Right atrium auricular region (tissue), 2 donors: ENCODE measurements at regions not wholly inside any gene's neighbourhood (a gene's known extent, or its start where the extent isn't known, plus 50 kb on each side); places are given as distances from the start of the nearest gene placed in this dataset.

Experiments
- DNase-seq: peaks from one replicate; pipeline ENCODE4 v3.0.0-alpha.2; 2019; ENCODE audit warnings: low spot score
- H3K27ac ChIP-seq, 2 donors: fragments of 200-600 bp; sonication (generic); 1 replicate in 1 of 2; 2 replicates in 1 of 2; pipeline ENCODE4 v1.5.1; 2016 to 2019
- H3K27me3 ChIP-seq, 2 donors: fragments of 200-600 bp; sonication (generic); one replicate each; pipeline versions ENCODE4 v1.5.1 to v1.6.0; 2017 to 2019
- H3K36me3 ChIP-seq: fragments of 200-600 bp; sonication (generic); one replicate; pipeline ENCODE4 v1.5.1; 2016
- H3K4me1 ChIP-seq, 2 donors: fragments of 200-600 bp; sonication (generic); one replicate each; pipeline versions ENCODE4 v1.5.1 to v1.6.0; 2017 to 2019
- H3K4me3 ChIP-seq, 2 donors: fragments of 200-600 bp; sonication (generic); 1 replicate in 1 of 2; 2 replicates in 1 of 2; pipeline ENCODE4 v1.5.1; 2017 to 2019; ENCODE audit warnings: mild to moderate bottlenecking in 1 of 2, moderate library complexity in 1 of 2
- H3K9me3 ChIP-seq, 2 donors: fragments of 200-600 bp; sonication (generic); one replicate each; pipeline ENCODE4 v1.5.1; 2019
- TF ChIP-seq, protein P1 (sequence below), 2 donors: fragments of 200-600 bp; sonication (generic); IDR thresholded peaks; one replicate each; pipeline ENCODE4 v1.5.1; 2019; ENCODE audit warnings: antibody characterized with exemption in 2 of 2

DNA sequence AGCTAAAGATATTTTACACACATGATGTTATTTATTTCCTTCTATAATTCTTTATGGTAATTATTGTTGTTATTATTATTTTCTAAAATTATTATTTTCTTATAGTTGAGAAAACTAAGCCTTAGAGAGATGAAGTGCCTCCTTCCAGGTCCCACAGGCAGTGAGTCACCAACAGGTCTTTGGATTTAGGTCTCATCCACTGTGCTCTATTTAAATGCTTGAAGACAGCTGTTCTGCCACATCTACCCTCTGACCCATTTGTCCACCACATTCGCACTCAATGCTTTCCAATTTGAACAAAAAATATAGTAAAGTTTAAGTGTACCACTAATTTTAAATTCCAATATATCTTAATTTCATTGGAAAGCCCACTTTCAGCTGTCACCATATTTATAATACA is 566.4 kb downstream of the PPARGC1A start:
- Histone ChIP-seq H3K9me3 (no peaks in the 10 kb centered on the region), H3K4me1 (no peaks in the 10 kb centered on the region), H3K36me3 (no peaks in the 10 kb centered on the region), H3K4me3 (no peak overlapping the region), H3K27ac (no peak overlapping the region), H3K27me3 (no peaks in the 10 kb centered on the region)
- TF ChIP-seq, protein P1, sequence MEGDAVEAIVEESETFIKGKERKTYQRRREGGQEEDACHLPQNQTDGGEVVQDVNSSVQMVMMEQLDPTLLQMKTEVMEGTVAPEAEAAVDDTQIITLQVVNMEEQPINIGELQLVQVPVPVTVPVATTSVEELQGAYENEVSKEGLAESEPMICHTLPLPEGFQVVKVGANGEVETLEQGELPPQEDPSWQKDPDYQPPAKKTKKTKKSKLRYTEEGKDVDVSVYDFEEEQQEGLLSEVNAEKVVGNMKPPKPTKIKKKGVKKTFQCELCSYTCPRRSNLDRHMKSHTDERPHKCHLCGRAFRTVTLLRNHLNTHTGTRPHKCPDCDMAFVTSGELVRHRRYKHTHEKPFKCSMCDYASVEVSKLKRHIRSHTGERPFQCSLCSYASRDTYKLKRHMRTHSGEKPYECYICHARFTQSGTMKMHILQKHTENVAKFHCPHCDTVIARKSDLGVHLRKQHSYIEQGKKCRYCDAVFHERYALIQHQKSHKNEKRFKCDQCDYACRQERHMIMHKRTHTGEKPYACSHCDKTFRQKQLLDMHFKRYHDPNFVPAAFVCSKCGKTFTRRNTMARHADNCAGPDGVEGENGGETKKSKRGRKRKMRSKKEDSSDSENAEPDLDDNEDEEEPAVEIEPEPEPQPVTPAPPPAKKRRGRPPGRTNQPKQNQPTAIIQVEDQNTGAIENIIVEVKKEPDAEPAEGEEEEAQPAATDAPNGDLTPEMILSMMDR (IDR thresholded peaks at IDR 0.05), result no peak
- no peak for DNase-seq

DNA sequence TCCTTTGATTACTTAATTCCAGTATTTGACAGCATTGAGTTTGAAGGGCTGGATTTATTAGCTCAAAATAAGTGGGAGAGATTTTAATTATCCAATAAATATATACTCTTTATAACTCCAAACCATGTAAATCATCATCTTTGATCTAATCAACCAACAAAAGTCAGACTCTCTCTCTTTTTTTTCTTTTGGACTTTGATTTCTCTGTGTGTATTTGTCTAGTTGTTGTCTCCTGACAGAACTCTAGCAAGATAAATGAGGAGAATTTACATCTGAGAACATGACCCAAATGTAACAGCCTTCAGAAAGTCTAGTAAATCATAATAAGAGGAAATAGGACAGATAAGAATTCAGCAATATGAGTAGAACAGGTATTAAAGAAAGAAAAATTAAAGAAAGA is 567.1 kb downstream of the PPARGC1A start:
- no peaks in the 10 kb centered on the region for H3K36me3 ChIP-seq
- no peaks in the 10 kb centered on the region for H3K9me3 ChIP-seq
- H3K4me1 ChIP-seq, result no peaks in the 10 kb centered on the region
- no peak overlapping the region for H3K27ac ChIP-seq
- H3K27me3 ChIP-seq, result no peaks in the 10 kb centered on the region
- TF ChIP-seq, protein P1 (IDR thresholded peaks at IDR 0.05), result no peak
- no peak overlapping the region for H3K4me3 ChIP-seq
- DNase-seq, result no peak

DNA sequence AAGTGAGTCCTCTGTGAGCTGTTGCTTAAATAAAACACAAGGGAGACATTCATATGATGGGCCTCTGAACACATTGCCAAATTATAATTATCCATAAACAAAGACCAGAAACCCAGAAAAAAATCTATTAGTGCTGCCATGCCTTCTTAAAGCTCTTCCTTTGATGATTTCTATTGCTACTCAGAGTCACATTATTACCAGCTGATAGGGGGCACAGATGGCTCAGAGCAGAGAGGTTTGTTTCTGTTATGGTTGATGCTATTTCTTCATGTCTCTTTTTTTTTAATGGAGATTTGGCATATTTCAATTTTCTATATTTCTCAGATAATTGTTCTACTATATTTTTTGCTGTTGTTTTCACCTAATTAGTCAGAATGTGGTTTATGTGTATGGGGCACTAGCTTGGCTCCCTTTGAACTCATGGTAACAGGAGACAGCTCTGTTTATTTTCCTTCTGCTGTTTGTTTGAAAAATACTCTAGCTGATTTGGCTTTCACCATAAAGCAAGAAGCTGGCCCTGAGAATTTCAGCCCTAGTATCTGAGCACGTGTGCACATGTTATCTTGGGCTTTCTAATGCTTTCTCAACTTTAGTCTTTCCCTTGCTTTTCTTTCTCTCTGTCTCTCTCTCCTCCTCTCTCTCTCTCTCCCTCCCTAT is 568.8 kb downstream of the PPARGC1A start:
- H3K4me1 ChIP-seq, result no peaks in the 10 kb centered on the region
- no peaks in the 10 kb centered on the region for H3K27me3 ChIP-seq
- DNase-seq, result no peak
- no peaks in the 10 kb centered on the region for H3K9me3 ChIP-seq
- no peak overlapping the region for H3K4me3 ChIP-seq
- H3K36me3 ChIP-seq, result no peaks in the 10 kb centered on the region
- TF ChIP-seq, protein P1 (IDR thresholded peaks at IDR 0.05), result no peak
- no peak overlapping the region for H3K27ac ChIP-seq

DNA sequence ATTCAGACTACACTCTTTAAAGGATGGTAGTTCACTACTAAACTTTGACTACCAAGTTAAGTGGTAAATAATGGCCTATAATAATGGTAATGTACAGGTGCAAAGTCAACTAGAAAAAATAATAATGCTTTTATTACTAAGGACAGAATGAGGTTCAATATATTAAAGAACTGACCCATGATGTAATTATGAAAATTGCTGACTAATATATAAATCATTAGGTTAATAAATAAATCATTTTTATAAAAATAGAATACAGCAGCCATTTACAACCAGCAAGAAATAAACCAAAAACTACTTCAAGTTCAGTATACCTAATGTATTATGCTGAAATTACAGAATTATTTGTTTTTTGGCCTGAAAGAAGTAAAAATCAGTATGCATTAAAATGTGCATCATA is 577.2 kb downstream of the PPARGC1A start:
- DNase-seq, result no peak
- Histone ChIP-seq H3K27ac (no peak overlapping the region), H3K9me3 (no peaks in the 10 kb centered on the region), H3K4me1 (no peaks in the 10 kb centered on the region), H3K36me3 (no peaks in the 10 kb centered on the region), H3K4me3 (no peak overlapping the region), H3K27me3 (no peaks in the 10 kb centered on the region)
- TF ChIP-seq, protein P1 (IDR thresholded peaks at IDR 0.05), result no peak

DNA sequence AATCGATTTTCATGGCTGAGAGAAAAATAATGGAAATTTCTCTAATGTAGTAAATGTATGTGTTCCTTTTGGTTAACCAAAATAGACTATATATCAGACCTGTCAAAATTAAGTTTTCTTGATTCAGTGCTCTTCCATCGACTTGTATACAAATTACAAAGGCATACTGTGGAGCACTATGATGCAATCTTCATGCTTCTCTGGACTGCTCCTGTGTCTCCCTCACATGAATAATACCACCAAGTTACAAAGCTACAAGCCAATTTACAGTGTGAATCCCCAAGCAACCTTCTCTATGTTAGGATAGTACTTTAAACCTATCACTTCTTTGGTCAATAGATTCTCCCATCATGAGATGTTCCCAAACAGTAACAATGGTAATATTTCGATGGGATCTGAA is 577.9 kb downstream of the PPARGC1A start:
- DNase-seq, result no peak
- Histone ChIP-seq H3K4me1 (no peaks in the 10 kb centered on the region), H3K9me3 (no peaks in the 10 kb centered on the region), H3K4me3 (no peak overlapping the region), H3K36me3 (no peaks in the 10 kb centered on the region), H3K27ac (no peak overlapping the region), H3K27me3 (no peaks in the 10 kb centered on the region)
- TF ChIP-seq, protein P1 (IDR thresholded peaks at IDR 0.05), result no peak

DNA sequence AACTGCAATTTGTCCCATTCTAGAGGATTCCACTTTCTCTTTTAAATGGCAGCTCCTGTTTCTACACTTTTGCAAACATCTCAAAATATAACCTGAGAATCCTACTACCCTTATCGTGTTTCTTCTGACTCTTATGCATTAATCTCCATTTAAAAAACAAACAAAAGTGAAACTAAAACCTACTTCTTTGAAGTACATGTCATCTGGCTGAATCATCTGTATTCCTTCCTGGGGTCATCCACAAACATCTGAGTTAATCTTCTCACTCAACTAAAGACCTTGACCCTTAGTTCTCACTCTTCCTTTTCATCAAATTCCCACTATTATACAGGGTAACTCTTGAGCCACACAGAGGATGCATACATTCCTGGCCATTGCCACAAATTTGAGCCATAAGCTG is 584.8 kb downstream of the PPARGC1A start:
- no peaks in the 10 kb centered on the region for H3K36me3 ChIP-seq
- TF ChIP-seq, protein P1 (IDR thresholded peaks at IDR 0.05), result no peak
- H3K27me3 ChIP-seq, result no peaks in the 10 kb centered on the region
- H3K27ac ChIP-seq, result no peak overlapping the region
- no peak overlapping the region for H3K4me3 ChIP-seq
- H3K4me1 ChIP-seq, result no peaks in the 10 kb centered on the region
- H3K9me3 ChIP-seq, result no peaks in the 10 kb centered on the region
- no peak for DNase-seq
